Neural cell (in vitro differentiated cells): ENCODE measurements at regions not wholly inside any gene's neighbourhood (a gene's known extent, or its start where the extent isn't known, plus 50 kb on each side); places are given as distances from the start of the nearest gene placed in this dataset.

ENCODE experiments used
- CTCF ChIP-seq: fragments of 450-650 bp; IDR thresholded peaks from 2 replicates; pipeline ENCODE4 v1.5.1; 2014; ENCODE audit warnings: antibody characterized with exemption, mild to moderate bottlenecking, moderate library complexity; ENCODE audit not compliant: poor library complexity, severe bottlenecking
- EP300 ChIP-seq: fragments of 450-650 bp; conservative IDR thresholded peaks from 2 replicates; pipeline ENCODE4 v1.6.1; 2014; ENCODE audit warnings: antibody characterized with exemption, mild to moderate bottlenecking, moderate library complexity; ENCODE audit not compliant: poor library complexity, severe bottlenecking
- EZH2 ChIP-seq: fragments of 200-600, 300-800 bp; shearing (Covaris generic), sonication (generic); IDR thresholded peaks from 2 replicates; pipeline ENCODE4 v1.6.1; 2014; ENCODE audit warnings: antibody characterized with exemption, low read length, borderline replicate concordance, mild to moderate bottlenecking; ENCODE audit not compliant: insufficient read depth, poor library complexity, severe bottlenecking
- POLR2AphosphoS5 ChIP-seq: IDR thresholded peaks from 2 replicates; pipeline ENCODE4 v1.6.1; 2012
- RAD21 ChIP-seq: fragments of 450-650 bp; conservative IDR thresholded peaks from 2 replicates; pipeline ENCODE4 v1.6.1; 2014; ENCODE audit warnings: antibody characterized with exemption, mild to moderate bottlenecking, moderate library complexity
- REST ChIP-seq: IDR thresholded peaks from 2 replicates; pipeline ENCODE4 v1.6.1; 2012; ENCODE audit warnings: borderline replicate concordance
- SMC3 ChIP-seq: fragments of 450-650 bp; conservative IDR thresholded peaks from 2 replicates; pipeline ENCODE4 v1.6.1; 2014; ENCODE audit warnings: antibody characterized with exemption, mild to moderate bottlenecking, moderate library complexity; ENCODE audit not compliant: poor library complexity

GRCh38 chr13:44778761-44779484, 202.8 kb upstream of the TSC22D1 start:
- TF ChIP-seq CTCF: no peak
- TF ChIP-seq POLR2AphosphoS5: no peak
- no peak for TF ChIP-seq RAD21
- TF ChIP-seq SMC3: no peak
- TF ChIP-seq EZH2: no peak
- TF ChIP-seq REST: no peak
- no peak for TF ChIP-seq EP300
